GM12892 (cell line): ENCODE measurements at regions not wholly inside any gene's neighbourhood (a gene's known extent, or its start where the extent isn't known, plus 50 kb on each side); places are given as distances from the start of the nearest gene placed in this dataset.

ENCODE experiments used
- POLR2A ChIP-seq: IDR thresholded peaks from 2 replicates; pipeline ENCODE4 v1.6.1; 2011; ENCODE audit warnings: low read depth, low read length, control low read depth
- TAF1 ChIP-seq: IDR thresholded peaks from 2 replicates; pipeline ENCODE4 v1.6.1; 2011; ENCODE audit warnings: low read depth, mild to moderate bottlenecking, control low read depth, low read length, borderline replicate concordance

DNA sequence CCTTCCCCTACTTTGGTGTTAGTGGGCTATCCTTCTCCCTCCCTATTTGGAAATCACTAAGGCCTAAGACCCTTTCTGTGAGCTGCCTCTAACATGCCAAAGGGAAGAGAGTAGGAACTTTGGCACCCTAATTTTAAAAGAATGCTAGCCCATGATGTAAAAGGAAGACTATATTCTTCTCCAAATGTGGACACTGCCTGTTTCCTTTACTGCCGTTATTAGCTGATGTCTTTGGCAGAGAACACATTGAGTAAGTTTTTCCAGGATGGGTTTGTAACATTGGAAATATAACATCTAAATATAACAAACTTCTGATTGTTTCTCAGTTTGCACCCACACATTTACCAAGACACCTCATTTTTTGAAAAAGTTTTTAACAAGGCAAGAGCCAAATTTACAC is 56.9 kb upstream of the TNKS2 start:
- TF ChIP-seq POLR2A: no peak
- TF ChIP-seq TAF1: no peak
